Stimulated activated memory B cell treated with anti-CD40 and anti-IgM and Interleukin-4, amounts not matched to agents 10 μg/mL and 1 μg/mL and 100 μg/mL, for 72 hours (primary cell): ENCODE measurements at regions not wholly inside any gene's neighbourhood (a gene's known extent, or its start where the extent isn't known, plus 50 kb on each side); places are given as distances from the start of the nearest gene placed in this dataset.
A peak's percentile ranks its signal among the peaks of the same experiment; 100 is the strongest.
"Not testable (repeated sequence)": the region's sequence is repeated elsewhere in the genome, so short reads cannot be mapped to it uniquely, and the experiment has no call there.

Experiments
- ATAC-seq: fragments of 150-1000 bp; cut with Tn5 transposase; 2 replicates; pipeline ENCODE4 v1.10.0; 2021
- H3K27ac Mint-ChIP-seq: one replicate; pipeline ENCODE4 v1.8.0; 2022; ENCODE audit warnings: mild to moderate bottlenecking, mixed read lengths
- H3K27me3 Mint-ChIP-seq: one replicate; pipeline ENCODE4 v1.8.0; 2022; ENCODE audit warnings: mixed read lengths
- H3K36me3 Mint-ChIP-seq: one replicate; pipeline ENCODE4 v1.8.0; 2022; ENCODE audit warnings: mixed read lengths
- H3K4me1 Mint-ChIP-seq: one replicate; pipeline ENCODE4 v1.8.0; 2022; ENCODE audit warnings: mixed read lengths
- H3K4me3 Mint-ChIP-seq: one replicate; pipeline ENCODE4 v1.8.0; 2022; ENCODE audit warnings: mild to moderate bottlenecking, moderate library complexity, mixed read lengths
- H3K9me3 Mint-ChIP-seq: one replicate; pipeline ENCODE4 v1.8.0; 2022; ENCODE audit warnings: mixed read lengths

- H3K9me3 Mint-ChIP-seq, result no peaks in the 10 kb centered on the region
- no peak overlapping the region for H3K4me3 Mint-ChIP-seq
- H3K27me3 Mint-ChIP-seq, result peaks cover 30% of the 10 kb centered on the region
- no peak overlapping the region for H3K27ac Mint-ChIP-seq
- no peak for ATAC-seq
- H3K36me3 Mint-ChIP-seq, result no peaks in the 10 kb centered on the region
- no peaks in the 10 kb centered on the region for H3K4me1 Mint-ChIP-seq
Measured at GRCh38 chr14:22112004-22112403, 438.4 kb upstream of the OR4E1 start.

- H3K27me3 Mint-ChIP-seq, result peaks cover 34% of the 10 kb centered on the region
- H3K4me1 Mint-ChIP-seq, result no peaks in the 10 kb centered on the region
- no peak for ATAC-seq
- no peak overlapping the region for H3K4me3 Mint-ChIP-seq
- no peaks in the 10 kb centered on the region for H3K9me3 Mint-ChIP-seq
- no peak overlapping the region for H3K27ac Mint-ChIP-seq
- no peaks in the 10 kb centered on the region for H3K36me3 Mint-ChIP-seq
Measured at GRCh38 chr14:22107753-22108152, 434.1 kb upstream of the OR4E1 start.

- ATAC-seq, result no peak
- H3K4me3 Mint-ChIP-seq, result no peak overlapping the region
- H3K27me3 Mint-ChIP-seq, result peaks cover 26% of the 10 kb centered on the region
Measured at GRCh38 chr14:22106700-22107697, 433.4 kb upstream of the OR4E1 start.

GRCh38 chr14:22105624-22106006 is 432.0 kb upstream of the OR4E1 start:
- ATAC-seq, result no peak
- H3K27ac Mint-ChIP-seq, result no peak overlapping the region
- H3K4me1 Mint-ChIP-seq, result no peaks in the 10 kb centered on the region
- H3K36me3 Mint-ChIP-seq, result no peaks in the 10 kb centered on the region
- H3K27me3 Mint-ChIP-seq, result peaks cover 23% of the 10 kb centered on the region
- H3K4me3 Mint-ChIP-seq, result no peak overlapping the region
- no peaks in the 10 kb centered on the region for H3K9me3 Mint-ChIP-seq

More at GRCh38 chr14:22106700-22107697, 433.4 kb upstream of the OR4E1 start:
- Mint-ChIP-seq H3K36me3 (no peaks in the 10 kb centered on the region), H3K9me3 (no peaks in the 10 kb centered on the region), H3K27ac (no peak overlapping the region), H3K4me1 (no peaks in the 10 kb centered on the region)

- Mint-ChIP-seq H3K4me1 (no peaks in the 10 kb centered on the region), H3K36me3 (no peaks in the 10 kb centered on the region), H3K27me3 (peaks cover 23% of the 10 kb centered on the region), H3K4me3 (no peak overlapping the region), H3K27ac (no peak overlapping the region), H3K9me3 (no peaks in the 10 kb centered on the region)
- ATAC-seq, result no peak
Measured at GRCh38 chr14:22105006-22105623, 431.5 kb upstream of the OR4E1 start.

GRCh38 chr14:22100764-22101120 is 427.1 kb upstream of the OR4E1 start:
- ATAC-seq, H3K4me1 Mint-ChIP-seq, H3K9me3 Mint-ChIP-seq, H3K36me3 Mint-ChIP-seq, H3K4me3 Mint-ChIP-seq, H3K27ac Mint-ChIP-seq: not testable (repeated sequence)
- peaks cover 32% of the 10 kb centered on the region for H3K27me3 Mint-ChIP-seq

GRCh38 chr14:22099942-22100763 is 426.5 kb upstream of the OR4E1 start:
- no peak overlapping the region for H3K4me3 Mint-ChIP-seq
- no peaks in the 10 kb centered on the region for H3K4me1 Mint-ChIP-seq
- no peaks in the 10 kb centered on the region for H3K9me3 Mint-ChIP-seq
- peak; percentile 78 for ATAC-seq
- H3K36me3 Mint-ChIP-seq, result no peaks in the 10 kb centered on the region
- no peak overlapping the region for H3K27ac Mint-ChIP-seq
- peaks cover 26% of the 10 kb centered on the region for H3K27me3 Mint-ChIP-seq

- Mint-ChIP-seq H3K9me3 (no peaks in the 10 kb centered on the region), H3K4me3 (no peak overlapping the region), H3K27ac (no peak overlapping the region), H3K4me1 (no peaks in the 10 kb centered on the region), H3K27me3 (peaks cover 19% of the 10 kb centered on the region), H3K36me3 (no peaks in the 10 kb centered on the region)
- ATAC-seq, result no peak
Measured at GRCh38 chr14:22098435-22098834, 424.8 kb upstream of the OR4E1 start.

- H3K27me3 Mint-ChIP-seq, result peaks cover 19% of the 10 kb centered on the region
- no peak overlapping the region for H3K4me3 Mint-ChIP-seq
- no peak for ATAC-seq
- no peaks in the 10 kb centered on the region for H3K4me1 Mint-ChIP-seq
- H3K27ac Mint-ChIP-seq, result no peak overlapping the region
- H3K9me3 Mint-ChIP-seq, result no peaks in the 10 kb centered on the region
- H3K36me3 Mint-ChIP-seq, result no peaks in the 10 kb centered on the region
Measured at GRCh38 chr14:22097586-22098292, 424.1 kb upstream of the OR4E1 start.

GRCh38 chr14:22097072-22097471 is 423.5 kb upstream of the OR4E1 start:
- ATAC-seq, result no peak
- Mint-ChIP-seq H3K4me3 (no peak overlapping the region), H3K27ac (no peak overlapping the region), H3K27me3 (peaks cover 19% of the 10 kb centered on the region), H3K4me1 (no peaks in the 10 kb centered on the region), H3K9me3 (no peaks in the 10 kb centered on the region), H3K36me3 (no peaks in the 10 kb centered on the region)

- Mint-ChIP-seq H3K27ac (no peak overlapping the region), H3K9me3 (no peaks in the 10 kb centered on the region), H3K4me3 (no peak overlapping the region), H3K27me3 (peaks cover 19% of the 10 kb centered on the region), H3K36me3 (no peaks in the 10 kb centered on the region), H3K4me1 (no peaks in the 10 kb centered on the region)
- no peak for ATAC-seq
Measured at GRCh38 chr14:22096514-22096895, 422.9 kb upstream of the OR4E1 start.

GRCh38 chr14:22095860-22096513 is 422.4 kb upstream of the OR4E1 start:
- Mint-ChIP-seq H3K4me1 (no peaks in the 10 kb centered on the region), H3K36me3 (no peaks in the 10 kb centered on the region), H3K4me3 (no peak overlapping the region), H3K27me3 (peaks cover 19% of the 10 kb centered on the region), H3K9me3 (no peaks in the 10 kb centered on the region), H3K27ac (no peak overlapping the region)
- ATAC-seq, result no peak

GRCh38 chr14:22089940-22090339 is 416.3 kb upstream of the OR4E1 start:
- H3K27me3 Mint-ChIP-seq, result peaks cover 29% of the 10 kb centered on the region
- no peak overlapping the region for H3K27ac Mint-ChIP-seq
- no peaks in the 10 kb centered on the region for H3K9me3 Mint-ChIP-seq
- no peaks in the 10 kb centered on the region for H3K36me3 Mint-ChIP-seq
- H3K4me3 Mint-ChIP-seq, result no peak overlapping the region
- ATAC-seq, result no peak
- H3K4me1 Mint-ChIP-seq, result no peaks in the 10 kb centered on the region

GRCh38 chr14:22088614-22089342 is 415.2 kb upstream of the OR4E1 start:
- peaks cover 4% of the 10 kb centered on the region for H3K4me1 Mint-ChIP-seq
- no peaks in the 10 kb centered on the region for H3K9me3 Mint-ChIP-seq
- no peak overlapping the region for H3K4me3 Mint-ChIP-seq
- peaks cover 40% of the 10 kb centered on the region for H3K27me3 Mint-ChIP-seq
- no peak overlapping the region for H3K27ac Mint-ChIP-seq
- H3K36me3 Mint-ChIP-seq, result no peaks in the 10 kb centered on the region
- ATAC-seq, result no peak
